ENCODE measurements at regions not wholly inside any gene's neighbourhood (a gene's known extent, or its start where the extent isn't known, plus 50 kb on each side); places are given as distances from the start of the nearest gene placed in this dataset.
"Not testable (repeated sequence)": the region's sequence is repeated elsewhere in the genome, so short reads cannot be mapped to it uniquely, and the experiment has no call there.

- Histone ChIP-seq H3K4me3 (ENCODE audit: low read length) (no peak overlapping the region), H3K27me3 (ENCODE audit: control insufficient read depth, insufficient read depth, low read length) (no peaks in the 10 kb centered on the region), H3K27ac (ENCODE audit: low read depth, low read length) (no peak overlapping the region), H3K36me3 (ENCODE audit: control insufficient read depth, insufficient read depth, low read length) (no peaks in the 10 kb centered on the region), H3K4me1 (ENCODE audit: control insufficient read depth, insufficient read depth, low read length) (no peaks in the 10 kb centered on the region), H3K9ac (ENCODE audit: low read length) (no peak overlapping the region)
These were observed 1352.8 kb downstream of the REEP3 start for GRCh38 chr10:64873959-64874358.

- no peak overlapping the region for H3K4me3 ChIP-seq (ENCODE audit: low read length)
- H3K4me1 ChIP-seq (ENCODE audit: control insufficient read depth, insufficient read depth, low read length): no peaks in the 10 kb centered on the region
- no peak overlapping the region for H3K9ac ChIP-seq (ENCODE audit: low read length)
- no peaks in the 10 kb centered on the region for H3K27me3 ChIP-seq (ENCODE audit: control insufficient read depth, insufficient read depth, low read length)
- no peaks in the 10 kb centered on the region for H3K36me3 ChIP-seq (ENCODE audit: control insufficient read depth, insufficient read depth, low read length)
- no peak overlapping the region for H3K27ac ChIP-seq (ENCODE audit: low read depth, low read length)
These were observed 1359.3 kb downstream of the REEP3 start for GRCh38 chr10:64880546-64880945.

- Histone ChIP-seq H3K9ac (ENCODE audit: low read length) (no peak overlapping the region), H3K36me3 (ENCODE audit: control insufficient read depth, insufficient read depth, low read length) (no peaks in the 10 kb centered on the region), H3K4me3 (ENCODE audit: low read length) (no peak overlapping the region), H3K27ac (ENCODE audit: low read depth, low read length) (no peak overlapping the region), H3K27me3 (ENCODE audit: control insufficient read depth, insufficient read depth, low read length) (no peaks in the 10 kb centered on the region), H3K4me1 (ENCODE audit: control insufficient read depth, insufficient read depth, low read length) (no peaks in the 10 kb centered on the region)
These were observed 1360.1 kb downstream of the REEP3 start for GRCh38 chr10:64881257-64881656.

GRCh38 chr10:64896582-64896981 lies 1375.4 kb downstream of the REEP3 start:
- no peaks in the 10 kb centered on the region for H3K4me1 ChIP-seq (ENCODE audit: control insufficient read depth, insufficient read depth, low read length)
- H3K27ac ChIP-seq (ENCODE audit: low read depth, low read length): no peak overlapping the region
- no peaks in the 10 kb centered on the region for H3K27me3 ChIP-seq (ENCODE audit: control insufficient read depth, insufficient read depth, low read length)
- no peaks in the 10 kb centered on the region for H3K36me3 ChIP-seq (ENCODE audit: control insufficient read depth, insufficient read depth, low read length)
- H3K9ac ChIP-seq (ENCODE audit: low read length): no peak overlapping the region
- no peak overlapping the region for H3K4me3 ChIP-seq (ENCODE audit: low read length)

- not testable (repeated sequence) for H3K27me3 ChIP-seq (ENCODE audit: control insufficient read depth, insufficient read depth, low read length); H3K4me3 ChIP-seq (ENCODE audit: low read length); H3K36me3 ChIP-seq (ENCODE audit: control insufficient read depth, insufficient read depth, low read length); H3K9ac ChIP-seq (ENCODE audit: low read length); H3K4me1 ChIP-seq (ENCODE audit: control insufficient read depth, insufficient read depth, low read length); H3K27ac ChIP-seq (ENCODE audit: low read depth, low read length)
These were observed 1385.1 kb downstream of the REEP3 start for GRCh38 chr10:64906311-64906710.

GRCh38 chr10:64924306-64924705 lies 1403.1 kb downstream of the REEP3 start:
- H3K9ac ChIP-seq (ENCODE audit: low read length); H3K4me3 ChIP-seq (ENCODE audit: low read length): not testable (repeated sequence)

GRCh38 chr10:64952042-64952441 lies 1430.8 kb downstream of the REEP3 start:
- H3K36me3 ChIP-seq (ENCODE audit: control insufficient read depth, insufficient read depth, low read length): no peaks in the 10 kb centered on the region
- no peak overlapping the region for H3K9ac ChIP-seq (ENCODE audit: low read length)
- no peak overlapping the region for H3K27ac ChIP-seq (ENCODE audit: low read depth, low read length)
- H3K4me1 ChIP-seq (ENCODE audit: control insufficient read depth, insufficient read depth, low read length): no peaks in the 10 kb centered on the region
- H3K27me3 ChIP-seq (ENCODE audit: control insufficient read depth, insufficient read depth, low read length): no peaks in the 10 kb centered on the region
- H3K4me3 ChIP-seq (ENCODE audit: low read length): no peak overlapping the region

More at GRCh38 chr10:64924306-64924705, 1403.1 kb downstream of the REEP3 start:
- H3K36me3 ChIP-seq (ENCODE audit: control insufficient read depth, insufficient read depth, low read length); H3K27me3 ChIP-seq (ENCODE audit: control insufficient read depth, insufficient read depth, low read length); H3K27ac ChIP-seq (ENCODE audit: low read depth, low read length); H3K4me1 ChIP-seq (ENCODE audit: control insufficient read depth, insufficient read depth, low read length): not testable (repeated sequence)

GRCh38 chr10:64956441-64956840 lies 1435.2 kb downstream of the REEP3 start:
- H3K27ac ChIP-seq (ENCODE audit: low read depth, low read length): no peak overlapping the region
- no peaks in the 10 kb centered on the region for H3K27me3 ChIP-seq (ENCODE audit: control insufficient read depth, insufficient read depth, low read length)
- no peaks in the 10 kb centered on the region for H3K4me1 ChIP-seq (ENCODE audit: control insufficient read depth, insufficient read depth, low read length)
- no peak overlapping the region for H3K9ac ChIP-seq (ENCODE audit: low read length)
- H3K4me3 ChIP-seq (ENCODE audit: low read length): no peak overlapping the region
- H3K36me3 ChIP-seq (ENCODE audit: control insufficient read depth, insufficient read depth, low read length): no peaks in the 10 kb centered on the region

- Histone ChIP-seq H3K9ac (ENCODE audit: low read length) (no peak overlapping the region), H3K4me3 (ENCODE audit: low read length) (no peak overlapping the region), H3K27ac (ENCODE audit: low read depth, low read length) (no peak overlapping the region), H3K27me3 (ENCODE audit: control insufficient read depth, insufficient read depth, low read length) (no peaks in the 10 kb centered on the region), H3K4me1 (ENCODE audit: control insufficient read depth, insufficient read depth, low read length) (no peaks in the 10 kb centered on the region), H3K36me3 (ENCODE audit: control insufficient read depth, insufficient read depth, low read length) (no peaks in the 10 kb centered on the region)
These were observed 1437.9 kb downstream of the REEP3 start for GRCh38 chr10:64959116-64959515.

GRCh38 chr10:64959883-64960282 lies 1438.7 kb downstream of the REEP3 start:
- no peaks in the 10 kb centered on the region for H3K27me3 ChIP-seq (ENCODE audit: control insufficient read depth, insufficient read depth, low read length)
- no peak overlapping the region for H3K9ac ChIP-seq (ENCODE audit: low read length)
- H3K36me3 ChIP-seq (ENCODE audit: control insufficient read depth, insufficient read depth, low read length): no peaks in the 10 kb centered on the region
- no peaks in the 10 kb centered on the region for H3K4me1 ChIP-seq (ENCODE audit: control insufficient read depth, insufficient read depth, low read length)
- no peak overlapping the region for H3K27ac ChIP-seq (ENCODE audit: low read depth, low read length)
- H3K4me3 ChIP-seq (ENCODE audit: low read length): no peak overlapping the region

- Histone ChIP-seq H3K36me3 (ENCODE audit: control insufficient read depth, insufficient read depth, low read length) (no peaks in the 10 kb centered on the region), H3K4me3 (ENCODE audit: low read length) (no peak overlapping the region), H3K27me3 (ENCODE audit: control insufficient read depth, insufficient read depth, low read length) (no peaks in the 10 kb centered on the region), H3K4me1 (ENCODE audit: control insufficient read depth, insufficient read depth, low read length) (no peaks in the 10 kb centered on the region), H3K27ac (ENCODE audit: low read depth, low read length) (no peak overlapping the region), H3K9ac (ENCODE audit: low read length) (no peak overlapping the region)
These were observed 1452.2 kb downstream of the REEP3 start for GRCh38 chr10:64973391-64973790.

- H3K36me3 ChIP-seq (ENCODE audit: control insufficient read depth, insufficient read depth, low read length): no peaks in the 10 kb centered on the region
- H3K4me1 ChIP-seq (ENCODE audit: control insufficient read depth, insufficient read depth, low read length): no peaks in the 10 kb centered on the region
- no peaks in the 10 kb centered on the region for H3K27me3 ChIP-seq (ENCODE audit: control insufficient read depth, insufficient read depth, low read length)
- H3K9ac ChIP-seq (ENCODE audit: low read length): no peak overlapping the region
- H3K27ac ChIP-seq (ENCODE audit: low read depth, low read length): no peak overlapping the region
- H3K4me3 ChIP-seq (ENCODE audit: low read length): no peak overlapping the region
These were observed 1454.9 kb downstream of the REEP3 start for GRCh38 chr10:64976150-64976549.

- H3K36me3 ChIP-seq (ENCODE audit: control insufficient read depth, insufficient read depth, low read length): no peaks in the 10 kb centered on the region
- H3K27me3 ChIP-seq (ENCODE audit: control insufficient read depth, insufficient read depth, low read length): no peaks in the 10 kb centered on the region
- H3K9ac ChIP-seq (ENCODE audit: low read length): no peak overlapping the region
- no peaks in the 10 kb centered on the region for H3K4me1 ChIP-seq (ENCODE audit: control insufficient read depth, insufficient read depth, low read length)
- H3K4me3 ChIP-seq (ENCODE audit: low read length): no peak overlapping the region
- no peak overlapping the region for H3K27ac ChIP-seq (ENCODE audit: low read depth, low read length)
These were observed 1456.7 kb downstream of the REEP3 start for GRCh38 chr10:64977915-64978314.
